ENCODE measurements at regions not wholly inside any gene's neighbourhood (a gene's known extent, or its start where the extent isn't known, plus 50 kb on each side); places are given as distances from the start of the nearest gene placed in this dataset.

DNA sequence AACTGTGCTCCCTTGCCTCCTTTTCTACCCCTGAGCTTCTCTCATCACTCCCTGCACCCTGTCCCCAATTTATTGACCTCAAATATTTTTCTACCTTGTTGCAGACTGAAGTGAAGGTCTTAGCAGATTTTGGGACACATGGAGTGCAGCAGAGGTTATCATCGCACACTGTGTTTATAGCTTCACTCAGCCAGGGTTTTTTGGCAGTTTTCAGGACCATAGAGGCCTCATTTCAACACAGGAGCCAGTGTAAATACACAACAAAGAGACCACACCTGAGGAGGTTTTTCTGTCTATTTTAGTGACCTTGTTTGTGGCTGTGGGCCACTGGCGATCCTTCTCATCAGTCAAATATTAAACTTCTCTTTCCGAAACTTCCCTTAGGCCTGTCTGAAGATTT lies 457.1 kb downstream of the SPRY1 start:
- CTCF ChIA-PET, result no interaction called here
- DNase-seq (ENCODE audit: low spot score), result no peak
- TF ChIP-seq ZBTB21 (CRISPR knock-in tag; IDR thresholded peaks at IDR 0.05; ENCODE audit: borderline replicate concordance), result no peak
- TF ChIP-seq NFATC4 (CRISPR knock-in tag; IDR thresholded peaks at IDR 0.05), result no peak
- TF ChIP-seq NR2C2 (CRISPR knock-in tag; IDR thresholded peaks at IDR 0.05), result no peak
- no peak for TF ChIP-seq ELF4 (CRISPR knock-in tag; IDR thresholded peaks at IDR 0.05; ENCODE audit: low read depth)
- TF ChIP-seq JAZF1 (CRISPR knock-in tag; IDR thresholded peaks at IDR 0.05), result no peak
- TF ChIP-seq ZNF263 (CRISPR knock-in tag; IDR thresholded peaks at IDR 0.05; ENCODE audit: low read depth), result no peak
- no peak for TF ChIP-seq GABPB1 (CRISPR knock-in tag; IDR thresholded peaks at IDR 0.05)
- TF ChIP-seq, protein P1, sequence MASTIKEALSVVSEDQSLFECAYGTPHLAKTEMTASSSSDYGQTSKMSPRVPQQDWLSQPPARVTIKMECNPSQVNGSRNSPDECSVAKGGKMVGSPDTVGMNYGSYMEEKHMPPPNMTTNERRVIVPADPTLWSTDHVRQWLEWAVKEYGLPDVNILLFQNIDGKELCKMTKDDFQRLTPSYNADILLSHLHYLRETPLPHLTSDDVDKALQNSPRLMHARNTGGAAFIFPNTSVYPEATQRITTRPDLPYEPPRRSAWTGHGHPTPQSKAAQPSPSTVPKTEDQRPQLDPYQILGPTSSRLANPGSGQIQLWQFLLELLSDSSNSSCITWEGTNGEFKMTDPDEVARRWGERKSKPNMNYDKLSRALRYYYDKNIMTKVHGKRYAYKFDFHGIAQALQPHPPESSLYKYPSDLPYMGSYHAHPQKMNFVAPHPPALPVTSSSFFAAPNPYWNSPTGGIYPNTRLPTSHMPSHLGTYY (CRISPR knock-in tag; IDR thresholded peaks at IDR 0.05), result no peak
- TF ChIP-seq, protein P2, sequence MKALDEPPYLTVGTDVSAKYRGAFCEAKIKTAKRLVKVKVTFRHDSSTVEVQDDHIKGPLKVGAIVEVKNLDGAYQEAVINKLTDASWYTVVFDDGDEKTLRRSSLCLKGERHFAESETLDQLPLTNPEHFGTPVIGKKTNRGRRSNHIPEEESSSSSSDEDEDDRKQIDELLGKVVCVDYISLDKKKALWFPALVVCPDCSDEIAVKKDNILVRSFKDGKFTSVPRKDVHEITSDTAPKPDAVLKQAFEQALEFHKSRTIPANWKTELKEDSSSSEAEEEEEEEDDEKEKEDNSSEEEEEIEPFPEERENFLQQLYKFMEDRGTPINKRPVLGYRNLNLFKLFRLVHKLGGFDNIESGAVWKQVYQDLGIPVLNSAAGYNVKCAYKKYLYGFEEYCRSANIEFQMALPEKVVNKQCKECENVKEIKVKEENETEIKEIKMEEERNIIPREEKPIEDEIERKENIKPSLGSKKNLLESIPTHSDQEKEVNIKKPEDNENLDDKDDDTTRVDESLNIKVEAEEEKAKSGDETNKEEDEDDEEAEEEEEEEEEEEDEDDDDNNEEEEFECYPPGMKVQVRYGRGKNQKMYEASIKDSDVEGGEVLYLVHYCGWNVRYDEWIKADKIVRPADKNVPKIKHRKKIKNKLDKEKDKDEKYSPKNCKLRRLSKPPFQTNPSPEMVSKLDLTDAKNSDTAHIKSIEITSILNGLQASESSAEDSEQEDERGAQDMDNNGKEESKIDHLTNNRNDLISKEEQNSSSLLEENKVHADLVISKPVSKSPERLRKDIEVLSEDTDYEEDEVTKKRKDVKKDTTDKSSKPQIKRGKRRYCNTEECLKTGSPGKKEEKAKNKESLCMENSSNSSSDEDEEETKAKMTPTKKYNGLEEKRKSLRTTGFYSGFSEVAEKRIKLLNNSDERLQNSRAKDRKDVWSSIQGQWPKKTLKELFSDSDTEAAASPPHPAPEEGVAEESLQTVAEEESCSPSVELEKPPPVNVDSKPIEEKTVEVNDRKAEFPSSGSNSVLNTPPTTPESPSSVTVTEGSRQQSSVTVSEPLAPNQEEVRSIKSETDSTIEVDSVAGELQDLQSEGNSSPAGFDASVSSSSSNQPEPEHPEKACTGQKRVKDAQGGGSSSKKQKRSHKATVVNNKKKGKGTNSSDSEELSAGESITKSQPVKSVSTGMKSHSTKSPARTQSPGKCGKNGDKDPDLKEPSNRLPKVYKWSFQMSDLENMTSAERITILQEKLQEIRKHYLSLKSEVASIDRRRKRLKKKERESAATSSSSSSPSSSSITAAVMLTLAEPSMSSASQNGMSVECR (CRISPR knock-in tag; IDR thresholded peaks at IDR 0.05; ENCODE audit: borderline replicate concordance), result no peak
- TF ChIP-seq SOX15 (CRISPR knock-in tag; IDR thresholded peaks at IDR 0.05), result no peak
- TF ChIP-seq, protein P3, sequence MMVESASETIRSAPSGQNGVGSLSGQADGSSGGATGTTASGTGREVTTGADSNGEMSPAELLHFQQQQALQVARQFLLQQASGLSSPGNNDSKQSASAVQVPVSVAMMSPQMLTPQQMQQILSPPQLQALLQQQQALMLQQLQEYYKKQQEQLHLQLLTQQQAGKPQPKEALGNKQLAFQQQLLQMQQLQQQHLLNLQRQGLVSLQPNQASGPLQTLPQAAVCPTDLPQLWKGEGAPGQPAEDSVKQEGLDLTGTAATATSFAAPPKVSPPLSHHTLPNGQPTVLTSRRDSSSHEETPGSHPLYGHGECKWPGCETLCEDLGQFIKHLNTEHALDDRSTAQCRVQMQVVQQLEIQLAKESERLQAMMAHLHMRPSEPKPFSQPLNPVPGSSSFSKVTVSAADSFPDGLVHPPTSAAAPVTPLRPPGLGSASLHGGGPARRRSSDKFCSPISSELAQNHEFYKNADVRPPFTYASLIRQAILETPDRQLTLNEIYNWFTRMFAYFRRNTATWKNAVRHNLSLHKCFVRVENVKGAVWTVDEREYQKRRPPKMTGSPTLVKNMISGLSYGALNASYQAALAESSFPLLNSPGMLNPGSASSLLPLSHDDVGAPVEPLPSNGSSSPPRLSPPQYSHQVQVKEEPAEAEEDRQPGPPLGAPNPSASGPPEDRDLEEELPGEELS (CRISPR knock-in tag; IDR thresholded peaks at IDR 0.05), result no peak
- no peak for TF ChIP-seq SMAD4 (CRISPR knock-in tag; IDR thresholded peaks at IDR 0.05)
- TF ChIP-seq, protein P4, sequence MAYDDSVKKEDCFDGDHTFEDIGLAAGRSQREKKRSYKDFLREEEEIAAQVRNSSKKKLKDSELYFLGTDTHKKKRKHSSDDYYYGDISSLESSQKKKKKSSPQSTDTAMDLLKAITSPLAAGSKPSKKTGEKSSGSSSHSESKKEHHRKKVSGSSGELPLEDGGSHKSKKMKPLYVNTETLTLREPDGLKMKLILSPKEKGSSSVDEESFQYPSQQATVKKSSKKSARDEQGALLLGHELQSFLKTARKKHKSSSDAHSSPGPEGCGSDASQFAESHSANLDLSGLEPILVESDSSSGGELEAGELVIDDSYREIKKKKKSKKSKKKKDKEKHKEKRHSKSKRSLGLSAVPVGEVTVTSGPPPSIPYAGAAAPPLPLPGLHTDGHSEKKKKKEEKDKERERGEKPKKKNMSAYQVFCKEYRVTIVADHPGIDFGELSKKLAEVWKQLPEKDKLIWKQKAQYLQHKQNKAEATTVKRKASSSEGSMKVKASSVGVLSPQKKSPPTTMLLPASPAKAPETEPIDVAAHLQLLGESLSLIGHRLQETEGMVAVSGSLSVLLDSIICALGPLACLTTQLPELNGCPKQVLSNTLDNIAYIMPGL (CRISPR knock-in tag; IDR thresholded peaks at IDR 0.05), result no peak
- TF ChIP-seq, protein P5, sequence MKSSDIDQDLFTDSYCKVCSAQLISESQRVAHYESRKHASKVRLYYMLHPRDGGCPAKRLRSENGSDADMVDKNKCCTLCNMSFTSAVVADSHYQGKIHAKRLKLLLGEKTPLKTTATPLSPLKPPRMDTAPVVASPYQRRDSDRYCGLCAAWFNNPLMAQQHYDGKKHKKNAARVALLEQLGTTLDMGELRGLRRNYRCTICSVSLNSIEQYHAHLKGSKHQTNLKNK (CRISPR knock-in tag; IDR thresholded peaks at IDR 0.05), result no peak
- TF ChIP-seq FOXP1 (CRISPR knock-in tag; IDR thresholded peaks at IDR 0.05; ENCODE audit: borderline replicate concordance), result no peak
- TF ChIP-seq TEAD4 (CRISPR knock-in tag; IDR thresholded peaks at IDR 0.05), result no peak
- TF ChIP-seq HMGA2 (CRISPR knock-in tag; IDR thresholded peaks at IDR 0.05), result no peak
- Mint-ChIP-seq H3K9me3 (peaks cover 7% of the 10 kb centered on the region), H3K27me3 (ENCODE audit: low read depth) (no peaks in the 10 kb centered on the region), H3K4me1 (peaks cover 27% of the 10 kb centered on the region), H3K4me3 (no peak overlapping the region), H3K27ac (no peak overlapping the region), H3K36me3 (no peaks in the 10 kb centered on the region)
- POLR2A ChIA-PET, result no interaction called here
- no peak for ATAC-seq

Data from WTC11 (cell line).